ENCODE measurements at regions not wholly inside any gene's neighbourhood (a gene's known extent, or its start where the extent isn't known, plus 50 kb on each side); places are given as distances from the start of the nearest gene placed in this dataset.

DNA sequence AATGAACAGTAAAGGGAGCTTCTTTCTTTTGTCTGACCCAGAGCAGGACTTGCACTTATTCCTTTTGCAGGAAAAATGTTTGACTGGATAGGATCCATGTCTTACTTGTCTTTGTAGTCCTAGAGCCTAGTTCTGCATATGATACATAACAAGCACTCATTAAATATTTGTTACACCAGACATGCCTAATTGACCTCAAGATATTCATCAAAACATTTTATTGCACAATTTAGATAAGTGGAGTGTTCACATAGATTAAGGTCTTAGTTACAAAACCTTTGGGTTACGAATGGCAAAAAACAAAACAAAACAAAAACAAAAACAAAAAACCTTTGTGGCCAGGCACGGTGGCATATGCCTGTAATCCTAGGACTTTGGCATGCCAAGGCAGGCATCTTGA is 735.8 kb upstream of the NRSN1 start:
- TF ChIP-seq, protein P1, sequence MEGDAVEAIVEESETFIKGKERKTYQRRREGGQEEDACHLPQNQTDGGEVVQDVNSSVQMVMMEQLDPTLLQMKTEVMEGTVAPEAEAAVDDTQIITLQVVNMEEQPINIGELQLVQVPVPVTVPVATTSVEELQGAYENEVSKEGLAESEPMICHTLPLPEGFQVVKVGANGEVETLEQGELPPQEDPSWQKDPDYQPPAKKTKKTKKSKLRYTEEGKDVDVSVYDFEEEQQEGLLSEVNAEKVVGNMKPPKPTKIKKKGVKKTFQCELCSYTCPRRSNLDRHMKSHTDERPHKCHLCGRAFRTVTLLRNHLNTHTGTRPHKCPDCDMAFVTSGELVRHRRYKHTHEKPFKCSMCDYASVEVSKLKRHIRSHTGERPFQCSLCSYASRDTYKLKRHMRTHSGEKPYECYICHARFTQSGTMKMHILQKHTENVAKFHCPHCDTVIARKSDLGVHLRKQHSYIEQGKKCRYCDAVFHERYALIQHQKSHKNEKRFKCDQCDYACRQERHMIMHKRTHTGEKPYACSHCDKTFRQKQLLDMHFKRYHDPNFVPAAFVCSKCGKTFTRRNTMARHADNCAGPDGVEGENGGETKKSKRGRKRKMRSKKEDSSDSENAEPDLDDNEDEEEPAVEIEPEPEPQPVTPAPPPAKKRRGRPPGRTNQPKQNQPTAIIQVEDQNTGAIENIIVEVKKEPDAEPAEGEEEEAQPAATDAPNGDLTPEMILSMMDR (conservative IDR thresholded peaks at IDR 0.05; ENCODE audit: low read length) = no peak
- no peak for TF ChIP-seq EZH2phosphoT487 (IDR thresholded peaks at IDR 0.05; ENCODE audit: borderline replicate concordance)

Data from Loucy (cell line).